IPS-20b (cell line): ENCODE measurements at regions not wholly inside any gene's neighbourhood (a gene's known extent, or its start where the extent isn't known, plus 50 kb on each side); places are given as distances from the start of the nearest gene placed in this dataset.

Experiments used
- H3K27ac ChIP-seq: one replicate; pipeline ENCODE4 v1.5.1; 2013; ENCODE audit warnings: low read length
- H3K27me3 ChIP-seq: 2 replicates; pipeline ENCODE4 v1.6.1; 2013; ENCODE audit warnings: mild to moderate bottlenecking, low read length, inconsistent platforms; ENCODE audit not compliant: insufficient read depth
- H3K36me3 ChIP-seq: 2 replicates; pipeline ENCODE4 v1.6.1; 2013; ENCODE audit warnings: low read depth, mild to moderate bottlenecking, inconsistent platforms, low read length, moderate library complexity; ENCODE audit not compliant: insufficient read depth
- H3K4me1 ChIP-seq: 2 replicates; pipeline ENCODE4 v1.6.1; 2013; ENCODE audit warnings: mild to moderate bottlenecking, control low read depth, inconsistent platforms, low read length, moderate library complexity; ENCODE audit not compliant: insufficient read depth
- H3K4me3 ChIP-seq: 2 replicates; pipeline ENCODE4 v1.5.1; 2013; ENCODE audit warnings: mild to moderate bottlenecking, low read length, inconsistent platforms
- H3K9ac ChIP-seq: 2 replicates; pipeline ENCODE4 v1.6.1; 2013; ENCODE audit warnings: low read depth, mild to moderate bottlenecking, inconsistent platforms, low read length, moderate library complexity
- H3K9me3 ChIP-seq: 2 replicates; pipeline ENCODE4 v1.6.1; 2013; ENCODE audit warnings: mild to moderate bottlenecking, low read depth, low read length, inconsistent platforms; ENCODE audit not compliant: insufficient read depth

- H3K36me3 ChIP-seq = no peaks in the 10 kb centered on the region
- no peaks in the 10 kb centered on the region for H3K9me3 ChIP-seq
- peaks cover 4% of the 10 kb centered on the region; the same call in 1 of the 2 replicates for H3K27me3 ChIP-seq
- no peaks in the 10 kb centered on the region for H3K4me1 ChIP-seq
- H3K27ac ChIP-seq = no peak overlapping the region
- no peak overlapping the region for H3K4me3 ChIP-seq
- no peak overlapping the region for H3K9ac ChIP-seq
Observed at GRCh38 chr1:209527993-209528717, 55.4 kb upstream of the CAMK1G start.

GRCh38 chr1:209529233-209529632 lies 54.3 kb upstream of the CAMK1G start:
- Histone ChIP-seq H3K4me3 (no peak overlapping the region), H3K27me3 (peaks cover 4% of the 10 kb centered on the region; the same call in 1 of the 2 replicates), H3K36me3 (no peaks in the 10 kb centered on the region), H3K9ac (no peak overlapping the region), H3K4me1 (no peaks in the 10 kb centered on the region), H3K27ac (no peak overlapping the region), H3K9me3 (no peaks in the 10 kb centered on the region)

- Histone ChIP-seq H3K4me1 (no peaks in the 10 kb centered on the region), H3K27me3 (peaks cover 4% of the 10 kb centered on the region; the same call in 1 of the 2 replicates), H3K9me3 (no peaks in the 10 kb centered on the region), H3K36me3 (no peaks in the 10 kb centered on the region), H3K4me3 (no peak overlapping the region), H3K27ac (no peak overlapping the region), H3K9ac (no peak overlapping the region)
Observed at GRCh38 chr1:209531006-209531405, 52.5 kb upstream of the CAMK1G start.

- Histone ChIP-seq H3K9me3 (no peaks in the 10 kb centered on the region), H3K27me3 (peaks cover 4% of the 10 kb centered on the region; the same call in 1 of the 2 replicates), H3K27ac (no peak overlapping the region), H3K9ac (no peak overlapping the region), H3K36me3 (no peaks in the 10 kb centered on the region), H3K4me1 (no peaks in the 10 kb centered on the region), H3K4me3 (no peak overlapping the region)
Observed at GRCh38 chr1:209531549-209531948, 52.0 kb upstream of the CAMK1G start.
